Liver (tissue), 2 donors: ENCODE measurements at regions not wholly inside any gene's neighbourhood (a gene's known extent, or its start where the extent isn't known, plus 50 kb on each side); places are given as distances from the start of the nearest gene placed in this dataset.
"Not testable (repeated sequence)": the region's sequence is repeated elsewhere in the genome, so short reads cannot be mapped to it uniquely, and the experiment has no call there.

Experiments
- HNF4A ChIP-seq, 2 donors: conservative IDR thresholded peaks; 2 replicates each; pipeline ENCODE4 v1.6.1; 2016; ENCODE audit warnings: antibody characterized with exemption in 2 of 2, mild to moderate bottlenecking in 2 of 2
- TAF1 ChIP-seq: conservative IDR thresholded peaks from 2 replicates; pipeline ENCODE4 v1.6.1; 2016; ENCODE audit warnings: antibody characterized with exemption, mild to moderate bottlenecking
- donor health status: healthy.

DNA sequence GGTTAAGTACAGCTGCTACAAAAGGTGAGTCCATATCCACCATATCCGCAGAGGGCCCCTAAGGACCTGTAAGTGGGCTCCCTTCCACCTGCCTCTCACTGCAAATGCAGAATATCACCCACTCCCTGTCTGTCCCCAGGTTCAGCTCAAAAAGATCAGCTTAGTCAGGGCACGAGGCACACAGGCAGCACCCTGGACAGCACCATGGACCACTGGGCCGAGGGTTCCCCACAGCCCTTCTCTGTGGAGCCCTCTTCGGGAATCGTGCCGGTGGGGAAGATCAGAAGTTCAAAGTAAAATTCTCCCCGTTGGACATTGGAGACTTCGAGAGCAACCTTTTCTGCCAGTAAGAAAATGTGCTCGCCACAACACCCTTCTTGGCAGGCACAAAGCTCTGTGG lies 85.0 kb upstream of the NBPF12 start:
- TF ChIP-seq HNF4A (conservative IDR thresholded peaks at IDR 0.05); TAF1: not testable (repeated sequence)
